Stimulated activated naive CD8-positive, alpha-beta T cell treated with anti-CD3 and anti-CD28 coated beads, Interleukin-15, Interleukin-2, amounts not matched to agents 100 U/mL and 50 U/mL, for 24 hours (primary cell): ENCODE measurements at regions not wholly inside any gene's neighbourhood (a gene's known extent, or its start where the extent isn't known, plus 50 kb on each side); places are given as distances from the start of the nearest gene placed in this dataset.
A peak's percentile ranks its signal among the peaks of the same experiment; 100 is the strongest.
"Not testable (repeated sequence)": the region's sequence is repeated elsewhere in the genome, so short reads cannot be mapped to it uniquely, and the experiment has no call there.

Experiments
- ATAC-seq: fragments of 150-1000 bp; cut with Tn5 transposase; one replicate; pipeline ENCODE4 v1.10.0; 2021
- DNase-seq: peaks from one replicate; pipeline ENCODE4 v3.0.0; 2021

DNA sequence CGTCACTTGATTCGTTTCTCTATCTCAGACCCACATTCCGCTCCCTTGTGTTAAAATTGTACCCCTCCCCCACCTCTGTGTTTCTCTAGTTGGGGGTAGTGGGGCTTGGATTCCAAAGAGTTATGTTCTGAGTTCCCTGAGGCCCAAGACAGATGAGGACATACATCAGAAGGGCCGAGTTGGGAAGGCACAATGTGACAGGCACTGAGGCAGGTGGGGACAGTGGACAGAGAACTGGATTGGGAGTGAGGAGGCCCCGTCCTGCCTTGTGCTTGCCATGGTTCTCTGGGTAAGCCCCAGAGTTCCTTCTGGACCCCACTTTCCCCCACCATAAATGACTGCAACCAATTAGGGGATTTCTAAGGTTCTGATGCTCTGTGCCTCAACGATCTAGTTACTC lies 80.5 kb upstream of the ETV3 start:
- ATAC-seq (no peak), DNase-seq (no peak)

DNA sequence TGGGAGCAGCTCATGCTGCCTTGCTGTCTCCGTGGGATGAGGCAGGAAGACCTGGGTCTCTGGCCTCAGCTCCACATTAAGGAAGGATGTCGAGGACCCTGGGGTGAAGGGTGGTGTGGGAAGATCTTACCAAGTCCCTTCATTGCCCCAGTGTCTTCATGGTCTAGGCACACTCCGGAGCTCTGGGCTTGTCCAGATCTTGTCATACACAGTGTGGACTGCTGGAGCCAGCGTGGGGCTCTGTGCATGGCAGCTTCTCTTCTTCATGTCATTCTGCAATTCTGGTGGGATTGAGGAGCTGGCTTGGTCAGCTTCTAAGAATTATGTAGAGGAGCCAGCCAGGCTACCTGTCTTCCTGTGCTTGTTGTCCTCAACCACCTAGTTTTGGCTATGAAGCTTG lies 79.3 kb upstream of the ETV3 start:
- no peak for DNase-seq
- no peak for ATAC-seq

DNA sequence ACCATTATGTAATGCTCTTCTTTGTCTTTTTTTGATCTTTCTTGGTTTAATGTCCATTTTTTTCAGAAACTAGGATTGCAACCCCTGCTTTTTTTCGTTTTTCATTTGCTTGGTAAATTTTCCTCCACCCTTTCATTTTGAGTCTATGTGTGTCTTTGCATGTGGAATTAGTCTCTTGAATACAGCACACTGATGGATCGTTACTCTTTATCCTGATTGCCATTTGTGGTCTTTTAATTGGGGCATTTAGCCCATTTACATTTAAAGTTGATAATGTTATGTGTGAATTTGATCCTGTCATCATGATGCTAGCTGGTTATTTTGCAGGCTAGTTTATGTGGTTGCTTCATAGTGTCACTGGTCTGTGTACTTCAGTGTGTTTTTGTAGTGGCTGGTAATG lies 75.6 kb upstream of the ETV3 start:
- DNase-seq (no peak), ATAC-seq (no peak)

DNA sequence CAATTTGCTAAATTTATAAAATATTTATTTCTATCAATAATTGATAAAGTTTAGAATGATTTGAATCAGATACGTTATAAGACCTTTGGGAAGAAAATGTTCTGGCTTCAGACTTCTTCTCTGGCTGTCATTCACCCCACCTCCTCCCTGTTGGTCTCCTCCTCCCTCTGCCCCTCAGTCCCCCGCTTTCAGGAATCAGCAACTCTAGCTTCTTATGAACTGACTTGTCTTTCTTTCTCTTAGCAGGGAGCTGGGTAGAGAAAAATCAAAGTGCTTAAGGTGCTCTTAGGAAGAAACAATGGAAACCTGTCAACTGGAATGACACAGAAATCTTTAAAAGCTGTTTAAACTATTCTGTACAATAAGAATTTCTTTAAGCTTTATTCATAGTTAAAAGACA lies 71.3 kb upstream of the ETV3 start:
- DNase-seq = no peak
- ATAC-seq = no peak

DNA sequence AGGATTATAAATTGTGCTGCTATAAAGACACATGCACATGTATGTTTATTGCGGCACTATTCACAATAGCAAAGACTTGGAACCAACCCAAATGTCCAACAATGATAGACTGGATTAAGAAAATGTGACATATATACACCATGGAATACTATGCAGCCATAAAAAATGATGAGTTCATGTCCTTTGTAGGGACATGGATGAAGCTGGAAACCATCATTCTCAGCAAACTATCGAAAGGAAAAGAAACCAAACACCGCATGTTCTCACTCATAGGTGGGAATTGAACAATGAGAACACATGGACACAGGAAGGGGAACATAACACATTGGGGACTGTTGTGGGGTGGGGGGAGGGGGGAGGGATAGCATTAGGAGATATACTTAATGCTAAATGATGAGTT lies 67.8 kb upstream of the ETV3 start:
- DNase-seq, ATAC-seq: not testable (repeated sequence)

DNA sequence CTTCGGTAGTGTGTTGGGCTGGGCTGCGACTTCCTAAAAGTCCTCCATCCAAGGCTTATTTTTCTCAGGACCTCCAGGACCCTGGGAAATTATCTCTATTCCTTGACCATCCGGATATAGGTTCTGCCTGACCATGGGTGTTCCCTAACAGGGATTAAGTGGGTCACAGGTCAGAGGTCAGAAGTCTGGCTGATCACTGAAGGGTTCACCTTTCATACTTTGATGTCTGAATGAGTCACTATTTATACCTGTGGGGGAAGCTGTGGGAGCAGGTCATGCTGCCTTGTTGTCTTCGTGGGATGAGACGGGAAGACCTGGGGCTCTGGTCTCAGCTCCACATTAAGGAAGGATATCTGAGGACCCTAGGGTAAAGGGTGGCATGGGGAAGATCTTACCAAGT lies 65.0 kb upstream of the ETV3 start:
- ATAC-seq = no peak
- DNase-seq = no peak

DNA sequence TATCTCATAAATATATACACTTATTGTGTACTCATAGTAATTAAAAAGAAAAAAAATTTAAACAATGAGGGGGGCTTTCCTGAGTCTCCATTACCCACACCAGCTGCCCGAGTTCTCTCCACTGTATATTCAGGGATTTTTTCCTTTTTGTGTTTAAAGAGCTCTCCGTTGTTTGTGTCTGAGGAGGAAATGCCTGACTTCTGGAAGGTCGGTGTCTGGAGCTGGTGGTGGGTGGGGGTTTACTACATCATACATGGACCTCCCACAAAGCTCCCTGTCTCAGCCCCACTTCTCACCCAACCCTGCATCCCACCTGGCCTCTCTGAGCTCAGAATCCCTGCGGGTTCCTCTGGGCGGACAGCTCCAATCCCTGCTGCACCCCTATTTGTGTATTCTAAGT lies 64.1 kb upstream of the ETV3 start:
- DNase-seq (no peak), ATAC-seq (no peak)

DNA sequence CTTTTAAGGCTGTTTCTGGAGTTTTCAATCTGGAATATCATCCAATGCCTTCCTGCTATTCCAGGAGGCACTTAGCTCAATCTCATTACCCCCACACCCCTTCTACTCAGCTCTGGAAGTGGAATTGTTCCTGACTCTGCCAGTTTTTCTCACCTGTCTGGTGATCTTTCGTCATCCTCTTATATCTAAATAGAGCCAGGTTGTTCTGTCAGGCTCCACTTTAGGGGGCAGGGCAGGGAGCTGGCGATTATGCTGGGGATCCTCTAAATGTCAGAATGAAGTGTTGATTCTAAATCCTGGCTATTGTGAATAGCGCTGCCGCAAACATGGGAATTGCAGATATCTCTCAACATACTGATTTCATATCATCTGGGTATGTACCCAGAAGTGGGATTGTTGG lies 63.6 kb upstream of the ETV3 start:
- DNase-seq (no peak), ATAC-seq (no peak)

DNA sequence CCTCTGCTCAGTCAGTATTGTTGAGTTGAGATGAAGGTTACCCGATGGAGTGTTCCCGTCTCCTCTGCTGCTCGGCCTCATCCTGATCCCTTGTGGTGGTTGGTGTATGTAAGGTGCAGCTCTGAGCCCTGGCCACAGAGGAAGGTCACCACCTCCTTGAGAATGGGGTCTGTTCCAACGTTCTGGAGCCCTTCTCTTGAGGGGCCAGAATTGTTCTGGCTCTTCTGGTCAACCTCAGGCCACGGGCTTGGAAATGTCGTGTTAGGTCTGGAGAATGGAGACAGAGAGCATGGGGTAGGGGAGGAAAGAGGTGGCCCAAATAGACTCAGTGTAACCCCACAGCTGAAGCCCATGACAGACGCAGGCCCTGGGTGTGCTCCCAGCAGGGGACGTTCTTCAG lies 62.3 kb upstream of the ETV3 start:
- DNase-seq = no peak
- no peak for ATAC-seq

DNA sequence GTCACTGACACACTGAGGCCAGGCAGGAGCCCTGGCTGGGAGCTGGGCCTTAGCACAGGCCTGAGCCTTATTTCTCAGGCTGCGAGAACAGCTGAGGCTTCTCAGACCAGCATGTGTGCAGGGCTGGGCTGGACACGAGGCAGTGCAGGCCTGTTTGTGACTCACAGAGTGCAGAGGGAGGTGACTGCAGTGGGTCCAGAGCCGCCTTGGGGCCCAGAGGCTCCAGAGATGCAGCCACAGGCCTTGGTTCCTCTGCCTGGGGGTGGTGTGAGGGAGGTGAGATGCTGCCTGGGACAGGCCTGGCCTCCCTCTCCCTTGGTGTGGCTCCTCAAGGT lies 61.2 kb upstream of the ETV3 start:
- no peak for DNase-seq
- ATAC-seq = no peak

DNA sequence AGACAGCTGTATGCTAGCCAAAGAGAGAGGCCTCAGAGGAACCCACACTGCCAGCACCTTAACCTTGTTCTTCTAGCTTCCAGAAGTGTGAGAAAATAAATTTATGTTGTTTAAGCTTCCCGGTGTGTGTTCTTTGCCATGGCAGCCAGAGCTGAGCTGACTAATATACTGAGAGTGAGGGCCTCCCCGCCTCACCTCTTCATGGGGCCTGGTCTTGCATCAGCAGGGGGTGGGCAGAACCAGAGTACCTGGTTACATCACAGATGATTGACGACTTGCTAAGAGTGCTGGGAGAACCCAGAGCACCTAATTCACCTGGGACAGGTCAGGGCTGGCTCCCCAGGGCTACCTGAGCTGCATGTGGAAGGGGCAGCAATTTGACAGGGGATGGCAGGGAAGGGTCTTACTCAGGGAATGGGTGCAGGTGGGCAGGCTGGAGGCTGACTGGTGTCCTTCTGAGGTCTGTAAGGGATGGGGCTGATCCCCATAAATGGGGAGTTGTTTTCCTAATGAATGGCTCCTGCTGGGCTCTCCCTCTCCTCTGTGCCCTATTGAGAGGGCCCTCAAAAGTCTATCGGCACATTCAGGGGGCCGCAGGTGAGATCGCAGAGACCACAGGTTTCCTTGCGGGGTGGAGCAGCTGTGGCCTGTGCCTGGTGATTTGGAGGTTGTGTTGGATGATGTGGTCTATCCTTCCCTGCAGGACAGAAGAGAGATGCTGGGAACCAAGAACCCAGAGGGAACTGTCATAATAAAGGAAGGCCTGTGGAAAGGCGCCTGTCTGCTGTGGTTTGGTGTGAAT lies 60.6 kb upstream of the ETV3 start:
- ATAC-seq = no peak
- no peak for DNase-seq

DNA sequence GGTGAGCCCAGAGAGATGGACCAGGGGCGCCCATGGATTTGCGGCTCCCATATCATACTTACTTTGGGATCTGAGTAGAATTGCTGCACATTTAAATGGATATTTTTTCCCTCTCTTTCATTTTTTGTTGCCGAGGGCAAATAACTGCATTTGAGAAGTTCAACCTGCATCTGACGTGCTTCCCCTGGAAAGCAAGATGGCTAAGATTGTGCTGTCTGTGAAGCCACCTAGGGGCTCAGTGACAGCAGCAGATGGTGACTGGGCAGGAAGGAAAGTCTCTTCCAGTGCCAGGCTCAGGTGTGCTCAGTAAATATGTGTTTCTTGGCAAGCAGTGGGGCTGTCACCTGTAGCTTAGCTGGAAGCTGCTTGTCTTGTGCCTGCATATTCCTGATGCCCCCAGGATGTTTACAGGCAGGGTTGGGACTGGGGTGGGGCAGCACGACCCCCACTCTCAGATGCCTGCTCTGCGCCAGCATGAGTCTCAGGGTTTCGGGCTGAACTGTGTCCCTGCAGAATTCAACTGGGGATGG lies 59.8 kb upstream of the ETV3 start:
- ATAC-seq = no peak
- DNase-seq = no peak

DNA sequence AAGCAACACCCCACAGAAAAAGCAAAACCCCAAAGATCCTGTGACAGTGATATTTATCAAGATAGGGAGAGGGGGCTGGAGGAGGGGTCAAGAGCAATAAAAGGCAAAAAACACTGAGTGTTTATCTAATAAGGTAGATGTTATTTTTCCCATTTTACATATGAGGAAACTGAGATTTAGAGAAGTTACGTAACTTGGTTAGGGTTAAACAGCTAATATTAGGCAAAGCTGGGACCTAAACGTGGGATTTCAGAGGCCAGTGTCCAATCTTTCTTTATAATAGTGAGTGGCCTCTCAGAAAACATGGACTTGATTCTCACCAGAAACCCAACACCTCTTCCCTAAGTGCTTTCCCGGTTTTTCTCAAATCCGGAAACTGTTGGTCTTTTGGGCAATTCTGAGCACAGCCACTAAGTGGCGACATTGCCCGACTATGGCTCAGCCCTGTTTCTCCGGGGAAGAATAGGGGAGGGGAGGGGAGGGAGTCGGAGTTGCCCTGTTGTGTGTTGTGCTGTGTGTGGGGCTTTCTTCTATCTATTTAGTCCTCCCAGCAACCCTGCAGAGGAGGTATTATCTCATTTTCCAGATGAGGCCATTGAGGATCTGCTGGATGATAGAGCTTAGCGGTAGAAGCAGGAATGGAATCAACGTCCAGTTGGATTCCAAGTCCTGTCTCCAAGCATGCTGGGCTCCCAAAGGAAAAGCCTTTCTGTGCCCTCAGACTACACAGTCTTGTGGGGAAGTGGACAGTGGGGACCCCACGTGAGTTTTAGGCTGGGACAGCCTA lies 58.7 kb upstream of the ETV3 start:
- not testable (repeated sequence) for ATAC-seq, DNase-seq

DNA sequence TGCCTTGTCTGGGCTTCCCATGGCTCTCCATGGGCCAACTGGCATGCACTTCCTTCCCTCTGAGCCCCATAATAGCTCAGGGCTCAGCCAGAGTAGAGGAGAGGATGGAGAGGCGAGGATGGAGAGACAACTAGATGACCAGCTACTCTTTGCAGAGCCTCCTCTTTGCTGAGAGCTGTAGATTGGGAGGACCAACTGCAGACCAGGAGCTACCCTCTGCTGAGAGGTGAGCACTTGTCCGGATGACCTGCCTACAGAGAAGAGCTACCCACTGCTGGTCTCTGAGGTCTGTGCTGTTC lies 58.0 kb upstream of the ETV3 start:
- DNase-seq (no peak), ATAC-seq (no peak)

DNA sequence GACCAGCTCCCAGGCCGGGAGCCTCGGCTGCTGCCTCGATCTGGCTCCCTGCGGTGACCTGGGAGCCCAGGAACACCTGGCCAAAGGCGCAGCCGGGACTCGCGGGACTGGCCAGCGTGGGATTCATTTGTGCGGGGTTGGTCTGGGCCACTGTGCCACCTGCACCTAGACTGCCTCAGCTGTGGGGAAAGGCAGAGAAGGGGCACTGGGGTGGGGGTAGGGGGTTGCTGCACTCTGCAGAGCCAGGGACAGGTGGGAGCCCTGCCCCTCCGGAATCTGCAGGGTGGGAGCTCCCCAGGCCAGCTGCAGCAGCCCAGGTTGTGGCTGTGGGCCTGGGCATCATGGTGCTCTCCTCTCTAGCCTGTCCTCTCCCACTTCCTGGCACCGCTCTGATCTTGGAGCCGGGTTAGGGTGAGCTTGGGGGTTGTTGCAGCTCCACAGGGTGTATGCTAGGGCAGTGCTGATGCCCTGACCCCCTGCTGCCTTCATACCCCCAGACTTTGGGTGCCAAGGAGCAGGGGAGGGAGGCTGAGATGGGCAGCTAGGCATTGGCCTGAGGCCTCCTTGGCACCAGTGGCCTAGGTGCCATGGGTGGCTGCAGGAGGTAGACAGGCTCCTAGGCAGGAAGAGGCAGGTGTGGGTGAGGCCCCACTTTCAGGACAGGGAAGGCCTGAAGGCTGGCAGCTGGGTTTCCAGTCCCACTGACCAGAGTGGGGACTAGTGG lies 57.5 kb upstream of the ETV3 start:
- no peak for ATAC-seq
- no peak for DNase-seq

DNA sequence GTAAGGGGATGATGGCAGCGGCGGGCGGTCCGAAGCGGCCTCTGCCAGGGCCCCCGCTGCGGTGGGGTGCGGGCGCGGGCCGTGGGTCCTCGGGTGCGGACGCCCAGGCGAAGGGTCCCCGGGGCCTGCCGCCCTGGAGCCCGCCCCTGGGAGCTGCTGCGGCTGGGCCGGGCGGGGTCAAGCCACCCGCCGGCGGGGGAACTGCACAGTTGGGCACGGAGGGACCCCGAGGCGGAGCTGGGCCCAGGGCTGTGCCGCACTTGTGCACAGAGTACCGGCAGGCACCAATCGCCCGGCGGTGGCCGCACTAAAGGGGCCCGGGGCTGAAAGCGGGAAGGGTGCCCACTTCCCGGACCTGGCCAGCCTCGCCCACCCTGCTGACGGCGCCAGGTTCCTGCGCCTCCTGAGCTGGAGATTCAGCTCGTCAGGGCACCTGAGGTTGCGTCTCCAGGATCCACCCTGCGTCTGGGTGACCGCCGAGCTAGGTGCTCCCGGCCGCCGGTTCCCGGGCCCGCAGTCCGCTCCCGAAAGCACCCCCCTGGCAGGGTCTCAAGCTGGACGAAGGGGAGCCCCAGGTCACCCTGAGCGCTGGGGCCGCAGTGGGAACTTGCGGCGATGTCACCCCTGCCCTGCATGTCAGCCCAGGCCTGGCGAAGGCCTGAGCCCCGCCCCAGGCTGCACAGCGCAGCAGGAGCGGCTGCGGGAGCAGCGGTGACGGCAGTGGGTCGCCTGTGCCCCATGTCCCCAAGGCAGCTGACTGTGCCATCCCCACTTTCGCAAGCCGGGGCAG lies 56.7 kb upstream of the ETV3 start:
- ATAC-seq = no peak
- DNase-seq = no peak

DNA sequence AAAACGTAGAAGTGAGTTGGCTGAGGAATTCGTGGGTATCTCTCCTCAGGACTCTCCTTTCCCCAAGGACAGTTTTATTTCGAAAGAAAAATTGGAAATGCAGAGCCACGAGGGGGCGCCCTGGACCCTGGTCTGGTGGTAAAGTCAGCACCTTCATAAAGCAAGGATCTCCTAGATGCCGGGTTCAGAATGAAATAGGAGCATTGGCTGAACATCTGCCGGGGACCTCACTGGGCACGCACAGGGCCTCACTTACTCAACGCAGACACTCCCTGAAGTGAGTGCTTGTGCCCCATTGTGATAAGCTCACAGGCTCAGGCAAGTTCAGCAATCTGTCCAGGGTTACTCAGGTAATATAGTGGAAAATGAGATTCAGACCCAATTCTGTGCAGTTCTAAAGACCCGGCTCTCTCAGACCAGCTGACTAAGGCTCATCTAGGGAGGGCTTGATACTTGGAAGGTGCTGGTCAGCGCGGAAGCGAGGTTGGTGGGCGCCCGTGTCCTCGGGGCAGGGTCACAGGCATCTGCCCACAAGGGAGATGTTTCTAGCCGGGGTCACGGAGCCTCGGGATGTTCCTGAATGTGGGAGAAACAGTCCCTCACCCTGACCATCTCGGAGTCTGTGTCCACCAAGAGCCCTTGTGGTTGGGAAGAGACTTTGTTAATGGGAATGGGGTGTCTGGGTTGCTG lies 55.7 kb upstream of the ETV3 start:
- peak; percentile 76 for DNase-seq

DNA sequence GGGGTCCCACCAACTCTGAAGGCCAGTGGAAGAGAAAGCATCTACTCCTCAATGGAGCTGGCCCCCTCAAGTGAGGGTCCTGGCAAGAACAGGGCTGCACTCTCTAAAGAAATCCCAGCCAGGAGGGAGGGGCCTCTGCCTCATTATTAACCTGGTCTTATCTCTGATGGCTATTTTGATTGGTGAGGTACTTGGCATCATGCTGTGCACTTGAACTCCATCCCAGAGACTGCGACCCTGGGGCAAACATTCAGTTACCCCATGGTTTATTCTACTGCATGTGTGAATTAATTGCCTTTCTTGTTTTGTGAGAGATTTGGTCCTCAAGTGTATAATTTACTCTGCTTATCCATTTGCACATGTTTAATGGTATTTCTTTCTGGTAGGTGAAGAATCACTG lies 55.0 kb upstream of the ETV3 start:
- ATAC-seq = no peak
- no peak for DNase-seq

More for the DNA sequence above, 55.7 kb upstream of the ETV3 start:
- peak; percentile 8 for ATAC-seq

DNA sequence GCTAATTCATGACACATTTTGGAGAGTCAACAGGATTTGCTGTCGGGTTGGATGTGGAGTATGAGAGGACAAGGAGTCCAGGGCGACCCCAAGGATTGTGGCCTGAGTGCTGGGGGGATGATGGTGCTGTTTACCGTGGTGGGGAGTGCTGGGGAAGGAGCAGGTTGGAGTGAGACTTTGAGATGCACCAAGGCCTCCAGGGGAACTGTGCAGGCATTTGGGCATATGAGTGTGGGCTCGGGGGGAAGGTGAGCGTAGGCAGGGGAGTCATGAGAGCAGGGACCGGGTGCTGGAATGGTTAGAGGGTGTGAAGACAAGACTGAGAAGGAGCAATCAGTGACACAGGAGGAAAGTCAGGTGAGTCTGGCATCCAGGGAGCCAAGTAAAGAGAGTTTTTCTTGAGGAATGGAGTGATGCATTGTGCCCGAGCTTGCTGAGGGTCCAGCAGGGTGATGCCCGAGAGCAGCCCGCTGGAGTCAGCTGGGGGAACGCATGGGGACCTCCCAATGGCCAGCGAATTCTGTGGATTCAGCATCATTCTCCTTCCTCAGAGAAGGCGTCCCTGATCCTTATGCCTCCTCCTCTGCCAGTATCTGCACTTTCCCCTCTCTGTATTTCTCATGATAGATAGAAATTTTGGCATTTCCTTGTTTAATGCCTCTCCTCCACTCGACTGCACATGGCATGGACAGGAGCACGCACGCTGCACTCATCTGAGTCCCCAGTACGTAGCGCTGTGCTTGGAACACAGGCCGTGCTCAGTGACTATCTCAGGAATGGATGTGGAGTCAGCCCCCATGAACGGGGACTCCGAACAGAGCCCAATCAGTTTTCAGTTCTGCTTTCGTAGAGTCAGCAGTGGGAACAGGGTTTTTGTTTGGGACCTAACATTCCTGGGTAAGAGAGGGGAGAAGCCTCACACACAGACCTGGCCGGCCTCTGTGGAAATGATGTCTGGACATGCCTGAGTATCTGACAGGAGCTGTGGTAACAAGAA lies 52.1 kb upstream of the ETV3 start:
- ATAC-seq (no peak), DNase-seq (no peak)

DNA sequence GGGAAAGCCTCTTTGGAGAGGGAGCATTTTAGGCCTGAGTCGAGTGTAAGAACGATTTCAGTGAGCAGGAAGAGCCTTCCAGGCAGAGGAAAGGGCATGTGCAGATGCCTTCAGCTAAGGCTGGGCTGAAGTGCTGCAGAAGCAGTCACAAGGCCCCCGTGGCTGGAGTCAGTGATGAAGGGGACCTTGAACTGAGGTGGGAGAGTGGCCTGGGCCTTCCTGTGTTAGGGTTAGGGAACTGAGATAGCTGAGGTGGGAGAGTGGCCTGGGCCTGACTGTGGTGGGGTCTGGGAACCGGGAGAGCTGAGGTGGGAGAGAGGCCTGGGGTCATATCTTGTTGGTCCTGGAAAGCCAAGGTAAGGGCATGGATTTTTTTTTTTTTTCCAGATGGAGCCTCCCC lies 50.9 kb upstream of the ETV3 start:
- DNase-seq (no peak), ATAC-seq (no peak)
